ENCODE measurements at regions not wholly inside any gene's neighbourhood (a gene's known extent, or its start where the extent isn't known, plus 50 kb on each side); places are given as distances from the start of the nearest gene placed in this dataset.

DNA sequence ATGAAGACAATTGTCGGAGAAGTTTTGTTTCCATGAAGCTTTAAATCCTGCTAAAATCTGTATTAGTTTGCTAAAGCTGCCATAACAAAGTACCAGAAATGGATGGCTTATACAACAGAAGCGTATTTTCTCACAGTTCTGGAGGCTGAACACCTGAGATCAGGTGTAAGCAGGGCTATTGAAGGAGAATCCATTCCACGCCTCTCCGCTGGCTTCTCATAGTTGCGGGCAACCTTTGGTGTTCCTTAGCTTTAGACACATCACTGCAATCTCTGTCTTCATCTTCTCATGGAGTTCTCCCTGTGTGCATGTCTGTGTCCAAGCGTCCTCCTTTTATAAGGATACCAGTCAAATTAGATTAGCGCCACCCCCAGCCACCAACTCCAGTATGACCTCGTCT is 159.9 kb upstream of the CDYL start:
- no peak for DNase-seq (ENCODE audit: low read depth)

DNA sequence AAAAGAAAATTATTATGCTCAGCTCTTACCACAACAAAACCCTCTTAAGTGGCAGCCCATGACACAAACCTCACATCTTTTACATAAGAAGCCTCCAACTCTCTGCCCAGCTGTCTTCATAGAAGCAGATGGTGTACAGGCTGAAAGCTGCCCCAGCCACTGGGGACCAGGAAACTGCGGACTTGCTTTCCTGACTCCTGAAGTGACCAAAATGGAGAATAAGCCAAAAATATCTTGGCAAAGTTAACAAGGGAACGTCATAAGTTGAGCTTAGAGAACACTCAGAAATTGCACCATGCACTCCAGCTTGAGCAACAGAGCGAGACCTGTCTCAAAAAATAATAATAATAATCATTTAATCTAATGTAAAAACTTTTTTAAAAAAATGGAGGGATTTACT is 160.3 kb upstream of the CDYL start:
- peak; percentile 70 for DNase-seq (ENCODE audit: low read depth)

DNA sequence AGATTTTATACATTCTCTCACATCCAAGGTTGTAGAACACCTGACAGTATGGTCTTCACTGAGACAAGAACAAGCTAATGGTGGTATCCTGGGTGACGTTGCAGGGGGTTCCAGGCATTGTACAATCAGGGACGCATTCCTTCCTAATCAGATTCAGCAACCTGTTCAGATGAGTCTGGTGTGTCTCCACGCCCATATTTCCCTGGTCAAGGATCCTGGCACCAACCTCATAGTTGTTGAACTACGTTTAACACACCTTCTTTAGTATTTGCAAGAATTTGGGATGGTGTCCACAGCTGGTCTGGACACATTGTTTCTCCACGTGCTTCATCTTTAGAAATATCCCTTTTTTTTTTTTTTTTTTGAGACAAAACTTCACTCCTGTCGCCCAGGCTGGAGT is 161.0 kb upstream of the CDYL start:
- DNase-seq (ENCODE audit: low read depth) = no peak

DNA sequence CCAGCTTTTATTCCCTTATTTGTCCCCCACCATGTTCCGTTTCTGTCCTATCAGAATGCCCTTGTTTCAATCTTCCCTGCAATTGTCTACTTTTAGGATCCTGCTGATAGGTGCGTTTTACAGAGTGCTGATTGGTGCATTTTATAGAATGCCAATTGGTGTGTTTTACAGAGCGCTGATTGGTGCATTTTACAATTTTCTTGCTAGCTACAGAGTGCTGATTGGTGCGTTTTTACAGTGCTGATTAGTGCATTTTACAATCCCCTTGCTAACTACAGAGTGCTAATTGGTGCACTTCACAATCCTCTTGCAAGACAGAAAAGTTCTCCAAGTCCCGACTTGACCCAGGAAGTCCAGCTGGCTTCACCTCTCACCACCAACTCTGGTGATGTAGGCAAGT is 161.6 kb upstream of the CDYL start:
- DNase-seq (ENCODE audit: low read depth) = no peak

DNA sequence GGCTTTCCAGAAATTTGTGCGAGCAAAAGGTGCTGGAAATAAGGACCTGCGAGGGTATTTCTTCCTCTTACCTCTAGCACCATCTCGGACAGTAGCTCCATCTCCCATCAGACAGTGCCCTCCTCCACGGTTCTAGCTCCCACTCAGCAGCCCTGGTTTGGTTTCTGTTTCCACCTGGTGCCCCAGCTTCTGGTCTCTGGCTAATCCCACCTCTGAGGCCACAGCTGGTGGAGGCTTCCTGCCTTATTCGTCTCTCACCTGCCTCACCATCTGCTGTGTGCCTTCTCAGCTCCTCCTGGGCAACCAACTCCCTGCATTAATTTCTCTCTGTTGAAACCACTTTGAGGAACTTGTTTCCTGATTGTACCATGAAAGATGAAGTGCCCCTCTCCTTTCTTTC is 162.4 kb upstream of the CDYL start:
- no peak for DNase-seq (ENCODE audit: low read depth)

DNA sequence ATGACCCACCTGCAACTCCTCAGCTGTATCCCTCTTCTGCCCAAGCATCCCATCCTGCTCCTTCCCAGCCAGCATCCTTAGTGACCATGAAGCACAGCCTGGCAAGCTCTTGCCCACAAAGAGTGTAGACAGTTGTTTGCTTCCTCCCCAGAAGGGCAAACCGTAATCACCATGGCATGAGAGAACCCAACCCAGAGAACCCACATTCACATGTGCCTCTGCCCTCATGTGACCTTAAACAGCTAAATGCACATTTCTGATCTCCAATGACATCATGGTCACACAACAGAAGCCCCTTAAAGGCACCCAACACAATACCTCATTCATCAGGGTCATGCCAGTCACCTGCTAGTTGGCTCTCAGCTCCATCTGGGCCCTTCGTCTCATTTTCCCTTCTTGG is 162.8 kb upstream of the CDYL start:
- no peak for DNase-seq (ENCODE audit: low read depth)

DNA sequence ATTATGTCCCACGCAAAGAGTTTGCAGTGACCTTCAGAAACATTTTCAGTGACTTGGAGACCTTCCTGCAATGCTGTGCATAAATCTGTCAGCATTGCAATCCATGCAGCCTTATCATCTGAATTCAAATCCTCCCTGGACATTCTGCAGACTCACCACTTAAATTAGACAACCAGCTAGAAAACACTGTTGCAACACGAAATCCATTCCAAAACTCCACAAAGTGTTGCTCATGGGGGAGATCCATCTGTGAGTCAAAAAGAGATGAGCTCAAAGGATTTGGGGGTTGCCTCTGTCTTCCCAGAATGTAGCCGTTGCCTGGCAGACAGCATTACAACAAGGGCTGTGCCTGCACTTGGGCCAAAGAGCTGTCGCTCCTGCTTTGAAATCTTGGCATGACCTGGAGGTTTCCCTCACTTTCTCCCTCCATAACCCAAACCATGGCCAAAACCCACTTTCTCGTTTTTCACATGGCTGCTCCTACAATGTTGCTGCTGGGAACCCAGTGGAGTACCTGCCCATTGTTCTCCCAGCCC is 163.5 kb upstream of the CDYL start:
- DNase-seq (ENCODE audit: low read depth) = no peak

DNA sequence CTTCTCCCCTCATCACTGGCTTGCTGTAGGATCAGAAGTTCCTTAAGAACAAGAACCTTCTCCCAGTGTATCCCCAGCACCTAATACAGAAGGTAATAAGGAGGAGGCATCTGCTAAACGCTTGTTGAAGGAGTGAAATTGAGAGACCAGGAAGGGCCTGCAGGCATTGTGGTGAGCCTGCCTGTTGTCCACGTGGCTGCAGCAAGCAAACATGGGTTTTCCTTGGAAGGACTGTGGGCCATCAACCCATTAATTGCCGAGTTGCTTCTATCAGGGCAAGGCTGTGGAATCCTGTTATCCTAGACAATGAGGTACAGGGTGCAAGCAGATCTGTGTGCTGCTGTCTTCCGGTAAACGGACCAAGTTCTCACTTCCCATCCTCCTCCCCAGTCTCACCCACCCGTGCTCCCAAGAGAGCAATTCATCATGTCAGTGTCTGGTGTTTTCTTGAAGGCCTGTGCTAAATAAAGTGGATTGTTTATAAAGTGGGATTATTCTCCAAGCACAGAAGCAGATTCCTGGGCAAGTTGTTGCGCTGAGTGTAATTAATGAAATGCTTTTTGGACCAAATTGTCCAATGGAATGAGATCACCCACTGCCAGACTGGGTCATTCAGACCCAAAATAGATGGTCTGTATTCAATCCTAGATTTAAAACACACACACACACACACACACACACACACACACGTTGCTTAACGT is 164.6 kb upstream of the CDYL start:
- DNase-seq (ENCODE audit: low read depth) = no peak

DNA sequence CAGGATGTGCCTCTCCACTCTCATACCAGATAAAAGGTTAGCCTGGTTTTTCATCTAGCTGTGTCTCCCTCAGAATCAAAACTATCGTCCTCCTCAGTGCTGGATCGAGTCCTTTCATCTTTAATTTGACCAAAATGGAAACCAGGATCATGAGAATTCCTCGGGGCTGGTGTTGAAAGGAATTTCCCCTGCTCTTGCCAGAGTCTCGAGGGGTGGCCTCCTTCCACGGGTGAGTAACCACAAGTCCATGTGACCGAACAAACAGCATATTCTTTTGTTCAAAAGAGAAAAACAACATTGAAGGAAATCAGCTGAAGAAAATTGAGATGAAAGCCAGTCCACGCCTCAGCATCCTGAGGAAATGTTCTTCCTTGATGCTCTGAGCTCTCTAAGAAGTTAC is 165.9 kb upstream of the CDYL start:
- DNase-seq (ENCODE audit: low read depth) = no peak

DNA sequence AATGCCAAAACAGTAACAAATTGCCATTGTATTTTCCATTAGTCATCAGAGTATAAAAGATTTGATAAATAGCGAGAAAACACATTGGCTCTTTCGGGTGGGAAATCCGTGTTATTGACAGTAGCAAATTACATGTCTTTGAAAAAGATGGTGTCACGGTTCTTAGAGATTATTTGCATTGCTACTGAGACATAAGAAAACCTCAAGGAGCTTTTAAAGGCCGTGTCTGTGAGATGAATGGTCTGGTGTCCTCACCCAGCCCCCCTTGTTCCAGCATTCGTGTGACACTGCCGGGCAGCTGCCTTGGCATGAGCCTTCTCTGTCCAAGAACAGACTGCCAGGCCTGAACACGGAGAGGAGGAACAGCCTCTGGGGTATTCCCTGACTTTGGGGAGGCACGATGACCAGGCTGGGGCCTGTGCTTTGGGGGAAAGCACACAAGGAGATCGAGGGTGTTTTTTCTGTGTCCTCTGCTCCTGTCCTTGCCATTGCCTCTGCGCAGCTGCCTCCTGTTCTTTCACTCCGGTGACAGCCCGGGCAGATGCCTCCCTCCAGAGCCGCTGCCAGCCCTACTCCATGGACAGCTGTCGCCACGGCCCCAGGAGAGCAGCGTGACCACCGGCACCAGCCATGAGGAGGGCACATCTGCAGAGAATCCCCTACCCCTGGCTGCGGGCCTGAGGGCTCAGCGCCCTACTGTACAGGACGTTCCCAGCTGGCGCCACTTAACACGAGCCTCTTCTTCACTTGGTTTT is 167.7 kb upstream of the CDYL start:
- no peak for DNase-seq (ENCODE audit: low read depth)

DNA sequence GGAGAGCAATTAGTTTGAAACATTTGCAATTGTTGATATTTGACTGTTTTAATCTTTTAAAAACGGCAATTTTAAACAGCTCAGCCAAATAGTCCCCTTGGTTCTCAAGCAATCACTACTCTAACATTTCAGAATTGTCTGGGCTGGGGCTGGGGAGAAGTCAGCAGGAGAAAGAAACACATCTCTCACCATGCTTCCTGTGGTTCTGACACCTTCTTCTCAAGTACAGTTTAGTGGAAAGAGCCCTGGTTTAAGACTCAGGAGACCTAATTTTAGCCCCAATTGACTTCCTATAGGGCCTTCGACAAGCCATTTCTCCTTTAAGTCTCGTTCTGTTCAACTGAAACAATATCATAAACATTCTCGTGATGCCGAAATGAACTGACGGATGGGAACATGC is 168.4 kb upstream of the CDYL start:
- DNase-seq (ENCODE audit: low read depth) = no peak

DNA sequence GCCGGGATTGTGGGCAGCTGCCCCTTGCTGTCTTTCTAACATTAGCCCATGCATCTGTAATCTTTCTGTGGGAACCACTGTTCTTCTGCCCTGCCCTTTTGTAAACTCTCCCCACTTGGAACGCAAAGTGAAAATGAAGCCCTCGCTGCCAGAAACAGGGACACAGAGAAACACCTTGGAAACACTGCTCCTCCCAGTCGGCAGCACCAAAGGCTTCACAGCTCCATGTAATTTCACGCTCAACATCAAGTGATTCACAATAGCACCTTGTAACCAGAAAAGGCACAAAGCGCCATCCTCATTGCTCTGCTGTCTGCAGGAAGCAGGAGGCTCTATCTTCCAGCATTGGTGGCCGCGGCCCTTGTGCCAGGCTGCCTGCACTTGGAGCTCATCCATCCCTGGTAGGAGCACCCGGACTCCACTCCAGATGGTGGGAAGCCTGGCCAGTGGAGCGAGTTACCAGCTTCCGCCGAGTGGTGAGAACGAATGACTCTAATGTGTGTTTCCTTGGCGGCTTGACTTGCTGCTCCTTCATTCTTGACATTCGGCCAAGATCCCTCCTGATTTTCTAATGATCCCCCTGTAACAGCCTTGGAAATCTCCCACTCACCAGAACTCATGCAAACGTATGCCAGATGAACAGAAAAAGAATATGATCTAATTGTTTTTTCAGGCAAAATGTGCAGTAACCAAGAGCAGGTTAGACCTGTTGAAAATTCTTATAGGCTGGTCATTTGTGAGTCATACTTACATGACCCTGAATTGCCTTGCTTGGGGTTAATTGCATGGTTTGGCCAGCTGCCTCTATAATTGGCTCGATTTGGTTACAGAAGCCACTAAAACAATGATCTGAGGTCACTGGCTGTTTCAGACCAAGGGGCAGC is 169.1 kb upstream of the CDYL start:
- DNase-seq (ENCODE audit: low read depth) = no peak

DNA sequence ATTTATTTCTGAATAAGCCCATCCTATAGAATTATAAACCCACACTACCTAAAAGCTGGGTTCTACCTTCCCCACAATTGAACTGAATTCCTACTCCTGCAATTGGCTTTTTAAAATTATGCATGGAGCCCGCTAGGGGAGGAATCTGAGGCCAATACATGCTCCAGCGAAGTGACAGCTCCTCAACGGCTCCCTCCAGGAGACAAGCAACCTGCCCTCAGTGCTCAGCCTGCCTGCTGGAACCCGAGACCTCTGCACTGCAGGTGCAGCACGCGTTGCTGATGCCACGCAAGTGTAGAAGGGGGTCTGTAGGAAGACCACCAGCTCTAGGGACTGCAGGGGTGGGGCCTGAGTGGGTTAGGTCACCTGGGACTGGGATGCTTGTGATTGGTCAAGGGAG is 170.2 kb upstream of the CDYL start:
- no peak for DNase-seq (ENCODE audit: low read depth)

DNA sequence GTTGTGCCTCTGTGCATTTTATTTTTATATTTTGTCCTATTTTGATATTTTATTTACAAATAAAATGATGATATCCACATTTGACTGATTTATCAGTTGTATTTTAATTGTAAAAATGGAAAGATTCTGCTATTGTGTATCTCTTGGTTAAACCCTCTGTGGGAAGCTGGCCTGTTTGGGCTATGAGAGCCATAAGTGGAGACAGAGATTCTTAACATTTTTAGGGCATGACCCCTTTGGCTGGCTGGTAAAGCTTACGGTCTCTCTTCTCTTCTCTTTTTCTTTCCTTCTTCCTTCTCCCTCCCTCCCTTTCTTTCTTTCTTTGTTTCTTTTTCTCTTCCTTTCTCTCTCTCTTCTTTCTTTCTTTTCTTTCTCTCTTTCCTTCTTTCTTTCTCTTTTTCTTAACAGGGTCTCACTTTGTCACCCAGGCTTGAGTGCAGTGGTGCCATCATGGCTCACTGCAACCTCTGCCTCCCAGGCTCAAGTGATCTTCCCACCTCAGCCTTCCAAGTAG is 172.3 kb upstream of the CDYL start:
- DNase-seq (ENCODE audit: low read depth) = no peak

DNA sequence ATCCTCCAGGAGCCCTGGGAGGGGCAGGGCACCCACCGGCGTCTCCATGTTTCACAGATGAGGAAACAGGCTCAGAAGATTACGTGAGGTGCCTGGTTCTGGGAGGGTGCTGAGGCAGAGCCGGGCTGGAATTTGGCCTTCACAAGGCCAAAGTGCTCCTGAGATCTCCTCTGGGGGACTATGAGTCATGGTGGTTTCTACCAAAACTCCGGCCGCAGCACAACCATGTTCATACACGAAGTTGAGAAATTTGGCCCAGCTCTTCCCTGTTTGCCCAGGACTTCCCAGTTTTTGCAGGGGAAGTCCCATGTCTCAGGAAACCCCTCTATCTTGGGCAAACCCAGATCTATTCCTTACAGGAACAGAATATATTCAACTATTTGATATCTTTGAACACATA is 172.9 kb upstream of the CDYL start:
- no peak for DNase-seq (ENCODE audit: low read depth)

DNA sequence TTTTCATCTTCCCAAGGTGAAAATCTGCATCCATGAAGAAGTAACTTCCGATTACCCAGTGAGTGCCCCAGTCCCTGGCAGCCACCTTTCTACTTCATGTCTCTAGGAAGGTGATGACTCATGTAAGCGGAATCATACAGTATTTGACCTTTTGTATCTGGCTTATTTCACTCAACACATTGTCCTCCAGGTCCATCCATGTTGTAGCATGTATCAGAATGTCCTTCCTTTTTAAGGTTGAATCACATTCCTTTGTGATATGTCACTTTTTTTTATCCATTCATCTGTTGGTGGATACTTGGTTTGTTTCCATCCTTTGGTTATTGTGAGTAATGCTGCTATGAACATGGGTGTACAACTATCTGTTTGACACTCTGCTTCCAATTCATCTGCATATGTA is 176.3 kb upstream of the CDYL start:
- DNase-seq (ENCODE audit: low read depth) = no peak

DNA sequence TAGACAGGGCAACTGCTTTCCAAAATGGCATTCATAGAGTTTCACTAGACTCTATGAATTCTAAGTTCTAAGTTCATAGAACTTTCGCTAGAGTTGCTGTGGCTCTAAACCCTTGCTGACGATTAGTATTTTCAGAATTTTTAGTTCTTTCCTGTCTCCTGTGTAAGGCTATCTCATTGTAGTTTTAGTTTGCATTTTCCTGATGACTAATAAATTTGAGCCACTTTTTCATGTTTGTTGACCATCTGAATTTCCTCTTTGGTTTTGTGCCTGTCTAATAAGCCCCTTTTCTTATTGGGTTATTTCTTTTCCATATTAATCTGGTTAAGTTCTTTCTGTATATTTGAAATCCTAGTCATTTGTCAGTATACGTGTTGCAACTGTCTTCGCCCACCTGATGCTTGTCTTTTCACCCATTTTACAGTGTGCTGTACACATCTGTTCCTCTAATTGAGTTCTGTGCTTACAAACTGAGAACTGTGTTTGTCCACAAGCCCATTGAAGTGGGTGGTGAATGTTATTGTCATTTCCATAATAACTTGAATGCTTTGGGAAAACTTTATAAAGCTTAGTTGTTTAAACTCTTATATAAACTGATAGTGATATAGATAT is 177.7 kb upstream of the CDYL start:
- no peak for DNase-seq (ENCODE audit: low read depth)

DNA sequence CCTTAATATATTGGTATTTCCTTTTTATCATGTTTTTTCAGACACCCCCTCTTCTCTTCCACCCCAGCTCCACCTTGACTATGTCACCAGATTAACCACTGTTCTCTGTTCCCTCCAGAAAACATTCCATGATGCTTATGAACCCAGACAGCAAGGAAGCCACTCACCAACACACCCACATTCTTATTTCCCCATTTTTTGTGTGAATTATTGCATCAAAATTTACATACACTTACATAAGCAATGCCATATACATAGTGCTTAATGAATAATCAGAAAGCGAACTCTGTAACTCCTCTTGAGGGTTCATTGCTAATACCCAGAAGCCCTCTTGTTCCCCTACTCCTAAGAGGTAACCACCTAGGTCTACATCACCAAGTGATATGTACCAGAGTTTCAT is 182.3 kb upstream of the CDYL start:
- DNase-seq (ENCODE audit: low read depth) = no peak

DNA sequence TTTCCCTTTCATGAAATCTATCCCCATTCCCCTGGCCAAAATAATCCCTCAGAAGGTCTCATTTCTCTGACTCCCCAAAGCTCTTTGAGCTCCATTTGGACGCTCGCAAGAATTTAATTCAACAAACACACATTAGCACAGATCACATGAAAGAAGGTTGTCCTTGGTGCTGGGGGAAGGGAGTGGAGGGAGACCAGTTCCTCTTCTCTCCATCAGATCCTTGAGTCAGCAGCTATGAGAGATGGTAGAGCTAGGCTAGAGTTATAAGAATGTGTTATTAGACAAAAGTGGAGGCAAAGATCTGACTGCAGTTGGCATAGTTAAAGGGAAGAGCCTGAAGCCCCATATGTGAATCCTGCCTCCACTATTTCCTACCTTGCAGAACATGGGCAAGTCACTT is 184.2 kb upstream of the CDYL start:
- DNase-seq (ENCODE audit: low read depth) = no peak

DNA sequence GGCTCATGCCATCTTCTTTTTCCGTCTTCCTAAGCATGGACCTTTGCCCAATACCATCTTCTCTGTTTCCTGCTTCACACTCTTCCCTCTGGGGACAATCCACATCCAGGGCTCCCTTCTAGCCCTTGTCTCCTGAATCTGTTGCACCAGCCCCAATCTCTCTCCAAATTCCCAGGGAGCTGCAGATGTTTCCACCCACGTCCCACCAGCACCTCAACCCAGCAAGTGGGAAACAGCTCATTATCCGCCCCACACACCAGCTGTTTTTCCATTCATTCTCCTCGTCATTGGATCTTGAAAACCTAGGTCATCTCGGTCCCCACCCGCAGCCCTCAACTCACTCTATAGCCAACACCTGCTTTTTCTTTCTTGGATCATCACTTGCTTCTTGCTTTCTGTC is 185.0 kb upstream of the CDYL start:
- DNase-seq (ENCODE audit: low read depth) = no peak

DNA sequence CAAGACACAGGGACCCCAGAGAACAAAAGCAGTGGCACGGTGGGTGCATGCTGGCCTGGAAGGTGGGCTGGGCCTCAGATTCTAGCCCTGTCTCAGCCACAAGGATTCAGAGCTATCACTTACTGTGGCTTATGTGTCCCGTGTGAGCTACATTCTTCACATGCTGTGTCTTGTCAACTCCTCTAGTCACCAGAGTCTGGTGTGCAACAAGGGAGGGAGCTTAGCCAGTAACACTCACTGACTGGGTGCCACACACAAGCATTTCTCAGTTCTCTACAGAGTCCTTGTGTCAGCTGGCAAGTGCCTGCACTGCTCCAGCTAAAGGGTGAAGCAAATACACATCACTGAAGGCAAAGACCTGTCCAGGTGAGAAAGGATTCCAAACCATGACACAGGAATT is 186.9 kb upstream of the CDYL start:
- DNase-seq (ENCODE audit: low read depth) = no peak

DNA sequence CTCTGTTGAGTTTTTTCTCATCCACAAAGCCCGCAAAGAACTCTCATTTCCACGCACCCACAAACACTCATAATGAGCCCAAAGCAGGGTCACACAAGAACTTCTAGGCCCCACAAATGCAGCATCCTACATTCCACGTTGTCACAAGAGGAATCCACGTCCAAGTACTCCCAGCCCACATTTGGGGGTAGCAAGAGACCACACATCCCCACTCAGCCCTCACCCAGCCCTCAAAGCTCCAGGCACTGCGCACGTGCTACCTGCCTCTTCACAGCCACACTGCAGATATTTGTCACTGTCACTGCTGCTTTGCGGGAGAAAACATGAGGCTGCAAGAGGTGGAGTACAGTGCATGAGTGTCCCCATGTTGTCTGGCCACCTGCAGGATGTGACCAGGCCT is 187.6 kb upstream of the CDYL start:
- DNase-seq (ENCODE audit: low read depth) = no peak

Data from forelimb muscle (tissue), 1 donor.